ENCODE measurements at regions not wholly inside any gene's neighbourhood (a gene's known extent, or its start where the extent isn't known, plus 50 kb on each side); places are given as distances from the start of the nearest gene placed in this dataset.

- H3K36me3 ChIP-seq (ENCODE audit: control insufficient read depth, insufficient read depth, low read length) = no peaks in the 10 kb centered on the region
- TF ChIP-seq OTX1 (CRISPR knock-in tag; IDR thresholded peaks at IDR 0.05) (no peak), CREB1 (IDR thresholded peaks at IDR 0.05) (no peak), CREB1 (CRISPR knock-in tag; IDR thresholded peaks at IDR 0.05) (no peak), RBM34 (IDR thresholded peaks at IDR 0.05; ENCODE audit: borderline replicate concordance, insufficient read depth, low read length) (no peak), HBP1 (CRISPR knock-in tag; IDR thresholded peaks at IDR 0.05) (no peak), CHD4 (IDR thresholded peaks at IDR 0.05; ENCODE audit: insufficient read depth, insufficient replicate concordance, low read depth, low read length, poor library complexity, severe bottlenecking) (no peak), L3MBTL2 (IDR thresholded peaks at IDR 0.05) (no peak), CBX3 (IDR thresholded peaks at IDR 0.05; ENCODE audit: borderline replicate concordance in 1 of 2, low read length in 2 of 2) (no peak), SRSF1 (IDR thresholded peaks at IDR 0.05; ENCODE audit: low read depth, low read length) (no peak), MEF2D (tag; conservative IDR thresholded peaks at IDR 0.05; ENCODE audit: low read depth) (no peak), SETDB1 (IDR thresholded peaks at IDR 0.05; ENCODE audit: low read length) (no peak), YY1 (IDR thresholded peaks at IDR 0.05; ENCODE audit: borderline replicate concordance in 1 of 3, control insufficient read depth in 1 of 3, extremely low read depth in 1 of 3, insufficient read depth in 3 of 3, insufficient read length in 1 of 3, insufficient replicate concordance in 2 of 3, low read depth in 1 of 3, low read length in 2 of 3) (no peak), PHF21A (IDR thresholded peaks at IDR 0.05; ENCODE audit: borderline replicate concordance, low read depth) (no peak), ZNF444 (CRISPR knock-in tag; IDR thresholded peaks at IDR 0.05) (no peak), ZNF23 (CRISPR knock-in tag; IDR thresholded peaks at IDR 0.05) (no peak), SUPT5H (IDR thresholded peaks at IDR 0.05) (no peak), ZNF75A (CRISPR knock-in tag; IDR thresholded peaks at IDR 0.05) (no peak)
- WGBS (ENCODE audit: insufficient coverage, low coverage, missing lambda C conversion rate) = 1% methylated on average over 5 of the region's 5 CpGs
- H3K4me3 ChIP-seq = no peak overlapping the region
- H3K4me2 ChIP-seq (ENCODE audit: insufficient read depth, low read length) = no peak overlapping the region
- 0 out of 2 replicates have a peak, but pooled peaks cover 2% of the 10 kb centered on the region for H3K9me3 ChIP-seq (replicated peaks; ENCODE audit: control insufficient read depth, insufficient read depth, low read depth, low read length)
- H3K9ac ChIP-seq (ENCODE audit: insufficient read depth in 1 of 2, low read depth in 2 of 2, low read length in 2 of 2) = no peak overlapping the region
- CTCF ChIA-PET (ENCODE audit: low intra/inter-chr PET ratio) = no interaction called here
- ATAC-seq (no peak), DNase-seq (ENCODE audit: extremely low read depth in 1 of 4, low spot score in 3 of 4) (no peak), FAIRE-seq (no peak)
- POLR2A ChIA-PET = no interaction called here
- BruUV-seq (replicated peaks) = no TSS peak
- no peaks in the 10 kb centered on the region for H3K4me1 ChIP-seq (replicated peaks in 1 of 2; ENCODE audit: control insufficient read depth in 2 of 2, insufficient read depth in 2 of 2, low read length in 2 of 2)
- H3K9me1 ChIP-seq (ENCODE audit: control insufficient read depth, insufficient read depth, low read length) = no peaks in the 10 kb centered on the region
- in situ Hi-C loops (cut with MboI) (no loop called here), intact Hi-C loops (cut with micrococcal nuclease) (no loop called here)
- no peaks in the 10 kb centered on the region for H4K20me1 ChIP-seq (replicated peaks; ENCODE audit: control insufficient read depth, insufficient read depth, low read length)
- no peaks in the 10 kb centered on the region for H3K79me2 ChIP-seq (ENCODE audit: control insufficient read depth, insufficient read depth, low read length)
- H2AFZ ChIP-seq (ENCODE audit: low read depth, low read length) = no peak overlapping the region
- no peaks in the 10 kb centered on the region for H3K27me3 ChIP-seq (ENCODE audit: control insufficient read depth in 2 of 2, insufficient read depth in 2 of 2, low read length in 2 of 2)
- H3K27ac ChIP-seq (ENCODE audit: extremely low read depth, low read depth, low read length) = no peak overlapping the region
These were observed 220.7 kb upstream of the RRP15 start for GRCh38 chr1:218064426-218064825.

Measured in K562 (cell line).